Loucy (cell line): ENCODE measurements at regions not wholly inside any gene's neighbourhood (a gene's known extent, or its start where the extent isn't known, plus 50 kb on each side); places are given as distances from the start of the nearest gene placed in this dataset.

Experiments
- EZH2phosphoT487 ChIP-seq: fragments of 200-600 bp; IDR thresholded peaks from 2 replicates; pipeline ENCODE4 v1.6.1; 2018; ENCODE audit warnings: antibody characterized with exemption, mild to moderate bottlenecking, moderate library complexity, borderline replicate concordance
- TF ChIP-seq, protein P1 (sequence below): fragments of 200-600 bp; sonication (generic); conservative IDR thresholded peaks from 2 replicates; pipeline ENCODE4 v1.5.1; 2014; ENCODE audit warnings: mild to moderate bottlenecking, antibody characterized with exemption, low read length

- TF ChIP-seq, protein P1, sequence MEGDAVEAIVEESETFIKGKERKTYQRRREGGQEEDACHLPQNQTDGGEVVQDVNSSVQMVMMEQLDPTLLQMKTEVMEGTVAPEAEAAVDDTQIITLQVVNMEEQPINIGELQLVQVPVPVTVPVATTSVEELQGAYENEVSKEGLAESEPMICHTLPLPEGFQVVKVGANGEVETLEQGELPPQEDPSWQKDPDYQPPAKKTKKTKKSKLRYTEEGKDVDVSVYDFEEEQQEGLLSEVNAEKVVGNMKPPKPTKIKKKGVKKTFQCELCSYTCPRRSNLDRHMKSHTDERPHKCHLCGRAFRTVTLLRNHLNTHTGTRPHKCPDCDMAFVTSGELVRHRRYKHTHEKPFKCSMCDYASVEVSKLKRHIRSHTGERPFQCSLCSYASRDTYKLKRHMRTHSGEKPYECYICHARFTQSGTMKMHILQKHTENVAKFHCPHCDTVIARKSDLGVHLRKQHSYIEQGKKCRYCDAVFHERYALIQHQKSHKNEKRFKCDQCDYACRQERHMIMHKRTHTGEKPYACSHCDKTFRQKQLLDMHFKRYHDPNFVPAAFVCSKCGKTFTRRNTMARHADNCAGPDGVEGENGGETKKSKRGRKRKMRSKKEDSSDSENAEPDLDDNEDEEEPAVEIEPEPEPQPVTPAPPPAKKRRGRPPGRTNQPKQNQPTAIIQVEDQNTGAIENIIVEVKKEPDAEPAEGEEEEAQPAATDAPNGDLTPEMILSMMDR: no peak
- no peak for TF ChIP-seq EZH2phosphoT487
Measured at GRCh38 chr1:58058323-58058722, 488.2 kb downstream of the OMA1 start.
